GM12891 (cell line): ENCODE measurements at regions not wholly inside any gene's neighbourhood (a gene's known extent, or its start where the extent isn't known, plus 50 kb on each side); places are given as distances from the start of the nearest gene placed in this dataset.

ENCODE experiments used
- DNase-seq: peaks from one replicate; pipeline ENCODE4 v3.0.0; 2011; ENCODE audit warnings: low spot score; ENCODE audit not compliant: insufficient read length
- FAIRE-seq: peaks from 2 replicates; lab custom pipeline; 2011; peaks lifted over from hg19 to GRCh38; lab: Jason Lieb, UNC
- PAX5 ChIP-seq: IDR thresholded peaks from 2 replicates; pipeline ENCODE4 v1.6.1; 2011; ENCODE audit warnings: low read length, moderate library complexity, mild to moderate bottlenecking; ENCODE audit not compliant: insufficient read depth, severe bottlenecking
- POLR2A ChIP-seq: IDR thresholded peaks from 2 replicates; pipeline ENCODE4 v1.6.1; 2011; ENCODE audit warnings: low read depth, low read length, control low read depth
- POLR2AphosphoS5 ChIP-seq: IDR thresholded peaks from 2 replicates; pipeline ENCODE4 v1.6.1; 2011; ENCODE audit warnings: low read depth, low read length, control low read depth
- POU2F2 ChIP-seq: IDR thresholded peaks from 2 replicates; pipeline ENCODE4 v1.6.1; 2011; ENCODE audit warnings: low read depth, mild to moderate bottlenecking, control low read depth, low read length, moderate library complexity
- SPI1 ChIP-seq: IDR thresholded peaks from 2 replicates; pipeline ENCODE4 v1.6.1; 2011; ENCODE audit warnings: low read depth, low read length, control low read depth
- TAF1 ChIP-seq: IDR thresholded peaks from 2 replicates; pipeline ENCODE4 v1.6.1; 2011; ENCODE audit warnings: low read depth, low read length, control low read depth

GRCh38 chr13:73952648-73953047, 181.6 kb downstream of the KLF12 start:
- TF ChIP-seq POU2F2: no peak
- TF ChIP-seq SPI1: no peak
- no peak for TF ChIP-seq POLR2AphosphoS5
- TF ChIP-seq TAF1: no peak
- TF ChIP-seq POLR2A: no peak
- no peak for TF ChIP-seq PAX5
- DNase-seq: no peak
- FAIRE-seq: no peak

GRCh38 chr13:73948848-73949529, 185.2 kb downstream of the KLF12 start:
- DNase-seq (no peak), FAIRE-seq (no peak)
- TF ChIP-seq PAX5 (no peak), TAF1 (no peak), POLR2AphosphoS5 (no peak)

GRCh38 chr13:73945871-73946270, 188.3 kb downstream of the KLF12 start:
- DNase-seq (no peak), FAIRE-seq (no peak)
- TF ChIP-seq PAX5: no peak
- TF ChIP-seq SPI1: no peak
- no peak for TF ChIP-seq POLR2AphosphoS5
- no peak for TF ChIP-seq TAF1

GRCh38 chr13:73945382-73945781, 188.8 kb downstream of the KLF12 start:
- DNase-seq (no peak), FAIRE-seq (no peak)
- TF ChIP-seq SPI1 (no peak), POLR2AphosphoS5 (no peak), POU2F2 (no peak), PAX5 (no peak), POLR2A (no peak), TAF1 (no peak)

- DNase-seq (no peak), FAIRE-seq (no peak)
- no peak for TF ChIP-seq POU2F2
- TF ChIP-seq PAX5: no peak
- no peak for TF ChIP-seq SPI1
- TF ChIP-seq TAF1: no peak
- TF ChIP-seq POLR2AphosphoS5: no peak
- no peak for TF ChIP-seq POLR2A
These were observed 190.3 kb downstream of the KLF12 start for GRCh38 chr13:73943965-73944233.

- DNase-seq: no peak
- TF ChIP-seq POLR2AphosphoS5: no peak
- TF ChIP-seq SPI1: no peak
- TF ChIP-seq PAX5: no peak
- TF ChIP-seq POLR2A: no peak
- no peak for TF ChIP-seq POU2F2
- TF ChIP-seq TAF1: no peak
- no peak for FAIRE-seq
These were observed 190.9 kb downstream of the KLF12 start for GRCh38 chr13:73943137-73943964.

GRCh38 chr13:73941752-73942151, 192.5 kb downstream of the KLF12 start:
- TF ChIP-seq TAF1 (no peak), PAX5 (no peak), SPI1 (no peak)
- FAIRE-seq: no peak
- DNase-seq: no peak

GRCh38 chr13:73940098-73940497, 194.1 kb downstream of the KLF12 start:
- DNase-seq (no peak), FAIRE-seq (no peak)
- TF ChIP-seq SPI1 (no peak), TAF1 (no peak), PAX5 (no peak), POLR2AphosphoS5 (no peak), POU2F2 (no peak), POLR2A (no peak)

GRCh38 chr13:73939603-73940002, 194.6 kb downstream of the KLF12 start:
- TF ChIP-seq PAX5: no peak
- TF ChIP-seq POU2F2: no peak
- TF ChIP-seq TAF1: no peak
- TF ChIP-seq POLR2A: no peak
- no peak for TF ChIP-seq SPI1
- no peak for TF ChIP-seq POLR2AphosphoS5
- DNase-seq (no peak), FAIRE-seq (no peak)

- FAIRE-seq: no peak
- no peak for TF ChIP-seq POLR2AphosphoS5
- TF ChIP-seq POU2F2: no peak
- no peak for TF ChIP-seq PAX5
- TF ChIP-seq SPI1: no peak
- no peak for TF ChIP-seq TAF1
- TF ChIP-seq POLR2A: no peak
- DNase-seq: no peak
These were observed 195.2 kb downstream of the KLF12 start for GRCh38 chr13:73939071-73939380.
